ENCODE measurements at regions not wholly inside any gene's neighbourhood (a gene's known extent, or its start where the extent isn't known, plus 50 kb on each side); places are given as distances from the start of the nearest gene placed in this dataset.

- DNase-seq = no peak
- Histone ChIP-seq H3K36me3 (replicated peaks) (no peaks in the 10 kb centered on the region), H3K27me3 (replicated peaks) (no peaks in the 10 kb centered on the region), H3K27ac (no peak overlapping the region), H3K4me3 (ENCODE audit: low read depth, low read length) (no peak overlapping the region)
- in situ Hi-C loops (cut with HindIII; ENCODE audit: low pct_ligation_motif_present, low sequenced_read_pairs) = no loop called here
- TF ChIP-seq, protein P1, sequence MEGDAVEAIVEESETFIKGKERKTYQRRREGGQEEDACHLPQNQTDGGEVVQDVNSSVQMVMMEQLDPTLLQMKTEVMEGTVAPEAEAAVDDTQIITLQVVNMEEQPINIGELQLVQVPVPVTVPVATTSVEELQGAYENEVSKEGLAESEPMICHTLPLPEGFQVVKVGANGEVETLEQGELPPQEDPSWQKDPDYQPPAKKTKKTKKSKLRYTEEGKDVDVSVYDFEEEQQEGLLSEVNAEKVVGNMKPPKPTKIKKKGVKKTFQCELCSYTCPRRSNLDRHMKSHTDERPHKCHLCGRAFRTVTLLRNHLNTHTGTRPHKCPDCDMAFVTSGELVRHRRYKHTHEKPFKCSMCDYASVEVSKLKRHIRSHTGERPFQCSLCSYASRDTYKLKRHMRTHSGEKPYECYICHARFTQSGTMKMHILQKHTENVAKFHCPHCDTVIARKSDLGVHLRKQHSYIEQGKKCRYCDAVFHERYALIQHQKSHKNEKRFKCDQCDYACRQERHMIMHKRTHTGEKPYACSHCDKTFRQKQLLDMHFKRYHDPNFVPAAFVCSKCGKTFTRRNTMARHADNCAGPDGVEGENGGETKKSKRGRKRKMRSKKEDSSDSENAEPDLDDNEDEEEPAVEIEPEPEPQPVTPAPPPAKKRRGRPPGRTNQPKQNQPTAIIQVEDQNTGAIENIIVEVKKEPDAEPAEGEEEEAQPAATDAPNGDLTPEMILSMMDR (IDR thresholded peaks at IDR 0.05; ENCODE audit: low read depth, low read length, missing control alignments) = no peak
Measured at GRCh38 chr18:71329114-71329513, 1040.3 kb downstream of the SOCS6 start.

DNA sequence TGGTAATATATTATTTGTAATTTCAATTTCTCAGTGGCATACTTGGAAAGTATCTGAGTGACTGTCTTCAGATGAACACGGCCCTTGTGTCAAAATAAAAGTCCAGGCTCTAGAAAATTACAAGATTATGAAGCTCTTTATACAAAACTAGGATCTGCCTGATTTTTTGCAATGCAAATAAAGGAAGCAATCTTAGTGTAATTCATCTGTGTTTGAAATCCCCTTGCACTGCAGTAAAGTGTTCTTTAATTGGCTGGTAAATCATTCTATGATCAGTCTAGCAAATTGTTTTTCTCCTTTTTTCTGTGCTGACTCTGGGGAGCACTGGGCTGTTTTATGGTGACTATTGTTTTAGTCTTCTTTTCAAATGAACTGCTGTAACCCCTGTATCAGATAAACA, 1039.0 kb downstream of the SOCS6 start:
- Histone ChIP-seq H3K36me3 (replicated peaks) (no peaks in the 10 kb centered on the region), H3K4me3 (ENCODE audit: low read depth, low read length) (no peak overlapping the region), H3K27ac (no peak overlapping the region), H3K27me3 (replicated peaks) (no peaks in the 10 kb centered on the region)
- TF ChIP-seq, protein P1 (IDR thresholded peaks at IDR 0.05; ENCODE audit: low read depth, low read length, missing control alignments) = no peak
- no peak for DNase-seq
- in situ Hi-C loops (cut with HindIII; ENCODE audit: low pct_ligation_motif_present, low sequenced_read_pairs) = no loop called here

DNA sequence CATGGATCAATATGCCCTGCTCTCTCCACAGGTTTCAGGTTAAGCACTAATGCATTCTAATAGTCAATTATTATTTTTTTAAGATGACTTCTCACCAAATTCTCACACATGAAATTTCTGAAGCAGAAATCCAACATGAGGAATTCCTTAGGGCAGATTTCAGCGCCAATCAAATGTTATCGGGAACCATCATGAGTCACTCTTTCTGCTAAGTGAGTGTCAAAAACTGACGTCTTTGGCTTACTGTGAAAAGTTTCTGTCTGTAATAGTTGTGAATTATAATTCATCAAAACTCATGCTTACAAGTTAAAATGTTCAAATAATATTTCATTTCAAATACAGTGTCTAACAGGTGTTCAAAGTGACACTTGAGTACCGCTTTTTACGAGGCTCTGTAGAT, 1038.6 kb downstream of the SOCS6 start:
- Histone ChIP-seq H3K4me3 (ENCODE audit: low read depth, low read length) (no peak overlapping the region), H3K27me3 (replicated peaks) (no peaks in the 10 kb centered on the region), H3K36me3 (replicated peaks) (no peaks in the 10 kb centered on the region), H3K27ac (no peak overlapping the region)
- DNase-seq = no peak
- in situ Hi-C loops (cut with HindIII; ENCODE audit: low pct_ligation_motif_present, low sequenced_read_pairs) = no loop called here
- TF ChIP-seq, protein P1 (IDR thresholded peaks at IDR 0.05; ENCODE audit: low read depth, low read length, missing control alignments) = no peak

DNA sequence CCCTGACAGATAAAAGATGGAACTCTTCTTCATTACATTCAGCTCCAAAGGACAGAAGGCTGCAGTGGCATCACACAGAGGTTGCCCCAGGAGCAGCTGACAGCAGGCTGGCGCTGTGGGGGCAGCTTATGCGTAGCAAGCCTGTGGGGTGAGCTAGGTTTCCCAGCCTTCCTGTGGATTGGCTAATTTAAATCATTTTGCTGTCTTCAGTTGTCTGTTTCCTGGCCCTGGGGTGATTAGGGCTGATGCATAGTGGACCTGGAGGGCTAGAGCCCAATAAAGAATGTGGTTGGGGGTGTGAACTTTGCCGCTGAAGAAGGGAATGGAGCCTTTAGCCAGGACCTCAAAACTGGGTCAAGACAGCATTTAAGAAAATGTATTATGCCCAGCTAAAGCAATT, 1038.0 kb downstream of the SOCS6 start:
- TF ChIP-seq, protein P1 (IDR thresholded peaks at IDR 0.05; ENCODE audit: low read depth, low read length, missing control alignments) = no peak
- in situ Hi-C loops (cut with HindIII; ENCODE audit: low pct_ligation_motif_present, low sequenced_read_pairs) = no loop called here
- Histone ChIP-seq H3K36me3 (replicated peaks) (no peaks in the 10 kb centered on the region), H3K4me3 (ENCODE audit: low read depth, low read length) (no peak overlapping the region), H3K27ac (no peak overlapping the region), H3K27me3 (replicated peaks) (no peaks in the 10 kb centered on the region)
- DNase-seq = no peak

GRCh38 chr18:71324356-71324755, 1035.5 kb downstream of the SOCS6 start:
- H3K27ac ChIP-seq = no peak overlapping the region
- in situ Hi-C loops (cut with HindIII; ENCODE audit: low pct_ligation_motif_present, low sequenced_read_pairs) = no loop called here
- TF ChIP-seq, protein P1 (IDR thresholded peaks at IDR 0.05; ENCODE audit: low read depth, low read length, missing control alignments) = no peak
- no peak for DNase-seq
- no peaks in the 10 kb centered on the region for H3K36me3 ChIP-seq (replicated peaks)
- no peak overlapping the region for H3K4me3 ChIP-seq (ENCODE audit: low read depth, low read length)
- no peaks in the 10 kb centered on the region for H3K27me3 ChIP-seq (replicated peaks)

DNA sequence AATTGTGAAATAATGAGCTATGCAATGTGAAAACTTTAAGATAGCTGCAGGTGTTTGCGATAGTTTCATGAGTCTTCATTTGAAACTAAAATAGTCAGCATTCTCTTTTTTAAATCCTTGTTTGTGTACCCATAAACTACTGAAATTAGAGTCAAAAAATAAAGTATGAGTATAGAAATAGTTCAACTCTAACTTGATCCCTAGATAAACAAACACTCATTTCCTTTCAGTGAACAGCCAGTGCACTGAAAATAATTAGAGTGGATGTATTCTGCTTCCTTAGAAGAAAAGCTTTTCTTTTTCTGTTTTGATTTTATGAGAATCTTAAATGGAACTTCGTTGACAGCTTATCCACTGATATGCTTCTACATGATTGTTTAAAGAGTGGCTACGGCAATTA, 1033.4 kb downstream of the SOCS6 start:
- in situ Hi-C loops (cut with HindIII; ENCODE audit: low pct_ligation_motif_present, low sequenced_read_pairs) = no loop called here
- no peak overlapping the region for H3K27ac ChIP-seq
- H3K27me3 ChIP-seq (replicated peaks) = no peaks in the 10 kb centered on the region
- H3K36me3 ChIP-seq (replicated peaks) = no peaks in the 10 kb centered on the region
- no peak overlapping the region for H3K4me3 ChIP-seq (ENCODE audit: low read depth, low read length)
- TF ChIP-seq, protein P1 (IDR thresholded peaks at IDR 0.05; ENCODE audit: low read depth, low read length, missing control alignments) = no peak
- DNase-seq = no peak

Data from brain microvascular endothelial cell (primary cell).